Mesodermal cell (in vitro differentiated cells): ENCODE measurements at regions not wholly inside any gene's neighbourhood (a gene's known extent, or its start where the extent isn't known, plus 50 kb on each side); places are given as distances from the start of the nearest gene placed in this dataset.
"Not testable (repeated sequence)": the region's sequence is repeated elsewhere in the genome, so short reads cannot be mapped to it uniquely, and the experiment has no call there.

Experiments
- H3K27ac ChIP-seq: 2 replicates; pipeline ENCODE4 v1.7.0; 2013; ENCODE audit warnings: mild to moderate bottlenecking, low read depth, low read length, moderate library complexity; ENCODE audit not compliant: severe bottlenecking
- H3K36me3 ChIP-seq: 2 replicates; pipeline ENCODE4 v1.7.1; 2013; ENCODE audit warnings: mild to moderate bottlenecking, low read length, moderate library complexity; ENCODE audit not compliant: control insufficient read depth, insufficient read depth
- H3K4me1 ChIP-seq: one replicate; pipeline ENCODE4 v1.7.1; 2013; ENCODE audit warnings: mild to moderate bottlenecking, low read length; ENCODE audit not compliant: insufficient read depth, control insufficient read depth, poor library complexity, severe bottlenecking
- H3K4me3 ChIP-seq: 2 replicates; pipeline ENCODE4 v1.7.0; 2013; ENCODE audit warnings: low read length, control low read depth, mild to moderate bottlenecking; ENCODE audit not compliant: insufficient read depth, poor library complexity, severe bottlenecking; ENCODE audit errors: extremely low read depth
- H3K9me3 ChIP-seq: 2 replicates; pipeline ENCODE4 v1.7.1; 2013; ENCODE audit warnings: mild to moderate bottlenecking, low read length, moderate library complexity; ENCODE audit not compliant: control insufficient read depth
- whole genome bisulfite sequencing, 2 experiments: methylation state at CpG; one replicate each; pipeline ENCODE4 v1.1.5; 2013; ENCODE audit warnings: missing lambda C conversion rate in 2 of 2; ENCODE audit not compliant: insufficient coverage in 2 of 2; 5-methylcytosine and 5-hydroxymethylcytosine counted together

- peaks cover 3% of the 10 kb centered on the region for H3K4me1 ChIP-seq
- no peaks in the 10 kb centered on the region for H3K9me3 ChIP-seq
- H3K36me3 ChIP-seq: no peaks in the 10 kb centered on the region
- no peak overlapping the region for H3K27ac ChIP-seq
- WGBS, 2 experiments: 47 to 50% methylated on average over 2 to 3 of the region's 3 CpGs
- no peak overlapping the region for H3K4me3 ChIP-seq
These were observed 51.1 kb upstream of the SLC8A3 start for GRCh38 chr14:70239802-70240201.

GRCh38 chr14:70238635-70239034 is 49.9 kb upstream of the SLC8A3 start:
- not testable (repeated sequence) for H3K9me3 ChIP-seq, H3K36me3 ChIP-seq, H3K27ac ChIP-seq, H3K4me3 ChIP-seq, H3K4me1 ChIP-seq
- WGBS, 2 experiments: 100% methylated on average over 1 of the region's 1 CpG; no CpG with 5 or more reads in 1 of the 2 experiments
